ENCODE measurements at regions not wholly inside any gene's neighbourhood (a gene's known extent, or its start where the extent isn't known, plus 50 kb on each side); places are given as distances from the start of the nearest gene placed in this dataset.
A peak's percentile ranks its signal among the peaks of the same experiment; 100 is the strongest.

- no peaks in the 10 kb centered on the region for H4K20me1 ChIP-seq (ENCODE audit: insufficient read depth)
- 0 out of 4 replicates have a peak, but pooled peaks cover 0 to 6% of the 10 kb centered on the region in 2 experiments for H3K4me1 ChIP-seq (ENCODE audit: control insufficient read depth in 1 of 2, insufficient read depth in 2 of 2, low read depth in 1 of 2, low read length in 1 of 2)
- H3K4me3 ChIP-seq (ENCODE audit: low read depth in 2 of 2, low read length in 1 of 2), result no peak overlapping the region
- no peak overlapping the region for H3K9ac ChIP-seq
- no peaks in the 10 kb centered on the region for H3K9me3 ChIP-seq
- no peak overlapping the region for H3K4me2 ChIP-seq
- CTCF ChIA-PET, result no interaction called here
- 75% methylated on average over 3 of the region's 3 CpGs for WGBS (ENCODE audit: low lambda C conversion rate)
- POLR2A ChIA-PET, result no interaction called here
- H3K27me3 ChIP-seq (ENCODE audit: insufficient read depth), result no peaks in the 10 kb centered on the region
- H3K36me3 ChIP-seq (replicated peaks in 1 of 2; ENCODE audit: control insufficient read depth in 1 of 2, insufficient read depth in 2 of 2, low read length in 1 of 2), result no peaks in the 10 kb centered on the region
- DNase-seq, result no peak
- no peak overlapping the region for H2AFZ ChIP-seq (ENCODE audit: low read depth)
- peaks cover 6% of the 10 kb centered on the region for H3F3A ChIP-seq (replicated peaks; ENCODE audit: insufficient read depth)
- H3K79me2 ChIP-seq (ENCODE audit: insufficient read depth), result no peaks in the 10 kb centered on the region
- TF ChIP-seq RCOR1 (IDR thresholded peaks at IDR 0.05; ENCODE audit: low read length), result no peak
- no peak for TF ChIP-seq GATA2 (CRISPR knock-in tag; IDR thresholded peaks at IDR 0.05)
- no peak for TF ChIP-seq RAD21 (IDR thresholded peaks at IDR 0.05; ENCODE audit: low read length)
- TF ChIP-seq PBX3 (IDR thresholded peaks at IDR 0.05), result no peak
- TF ChIP-seq MXI1 (IDR thresholded peaks at IDR 0.05; ENCODE audit: low read depth, low read length), result no peak
- no peak for TF ChIP-seq TEAD4 (IDR thresholded peaks at IDR 0.05; ENCODE audit: borderline replicate concordance, insufficient read depth)
- TF ChIP-seq USF2 (IDR thresholded peaks at IDR 0.05; ENCODE audit: borderline replicate concordance, low read depth, low read length), result no peak
- no peak for TF ChIP-seq EZH2phosphoT487 (IDR thresholded peaks at IDR 0.05; ENCODE audit: borderline replicate concordance, low read depth)
- no peak for TF ChIP-seq FOXM1 (IDR thresholded peaks at IDR 0.05; ENCODE audit: low read depth)
- H3K27ac ChIP-seq (ENCODE audit: low read depth in 2 of 2, low read length in 1 of 2), result no peak overlapping the region
- no peaks in the 10 kb centered on the region for H3K9me2 ChIP-seq
Observed at GRCh38 chr11:109241988-109242536, 179.9 kb upstream of the C11orf87 start.

- 18% methylated on average over 5 of the region's 5 CpGs for WGBS (ENCODE audit: low lambda C conversion rate)
- peak overlapping the region; percentile 75; the same call in 1 of the 2 replicates for H2AFZ ChIP-seq (ENCODE audit: low read depth)
- POLR2A ChIA-PET, result no interaction called here
- TF ChIP-seq GABPA (IDR thresholded peaks at IDR 0.05; ENCODE audit: low read depth), result no peak
- TF ChIP-seq USF1 (IDR thresholded peaks at IDR 0.05; ENCODE audit: borderline replicate concordance, low read depth), result no peak
- TF ChIP-seq EP300 (IDR thresholded peaks at IDR 0.05; ENCODE audit: borderline replicate concordance in 1 of 2, low read depth in 1 of 2, low read length in 1 of 2), result peak in 1 of 2 experiments; percentile 58; a peak in 1 of 4 replicates
- no peak for TF ChIP-seq FOXJ3 (CRISPR knock-in tag; IDR thresholded peaks at IDR 0.05)
- TF ChIP-seq NFIC (IDR thresholded peaks at IDR 0.05; ENCODE audit: borderline replicate concordance), result peak; percentile 21; the same call in 1 of the 2 replicates
- TF ChIP-seq RFX5 (IDR thresholded peaks at IDR 0.05; ENCODE audit: low read length), result no peak
- peak; percentile 24; the same call in 1 of the 2 replicates for TF ChIP-seq RXRA (IDR thresholded peaks at IDR 0.05; ENCODE audit: borderline replicate concordance, low read depth)
- TF ChIP-seq CHD2 (IDR thresholded peaks at IDR 0.05; ENCODE audit: low read length, partially characterized antibody), result no peak
- TF ChIP-seq RAD21 (IDR thresholded peaks at IDR 0.05; ENCODE audit: low read length), result no peak
- no peak for TF ChIP-seq TAF1 (IDR thresholded peaks at IDR 0.05; ENCODE audit: borderline replicate concordance, low read depth, low read length)
- TF ChIP-seq TCF12 (IDR thresholded peaks at IDR 0.05), result peak; percentile 67; the same call in 1 of the 2 replicates
- TF ChIP-seq YY1 (IDR thresholded peaks at IDR 0.05; ENCODE audit: low read depth), result no peak
- no peak for TF ChIP-seq MXI1 (IDR thresholded peaks at IDR 0.05; ENCODE audit: low read depth, low read length)
- TF ChIP-seq PBX3 (IDR thresholded peaks at IDR 0.05), result peak; percentile 86
- TF ChIP-seq TEAD4 (IDR thresholded peaks at IDR 0.05; ENCODE audit: borderline replicate concordance, insufficient read depth), result no peak
- TF ChIP-seq RCOR1 (IDR thresholded peaks at IDR 0.05; ENCODE audit: low read length), result no peak
- TF ChIP-seq ZBTB33 (IDR thresholded peaks at IDR 0.05; ENCODE audit: borderline replicate concordance, low read depth), result no peak
- TF ChIP-seq FOSL2 (IDR thresholded peaks at IDR 0.05; ENCODE audit: borderline replicate concordance, low read depth), result peak; percentile 79
Observed at GRCh38 chr11:109247071-109247470, 174.9 kb upstream of the C11orf87 start.

More at GRCh38 chr11:109247071-109247470, 174.9 kb upstream of the C11orf87 start:
- H3K9me3 ChIP-seq, result no peaks in the 10 kb centered on the region
- CTCF ChIA-PET, result no interaction called here
- peak overlapping the region in 1 of 2 experiments; percentile 50; a peak in 2 of 4 replicates for H3K27ac ChIP-seq (ENCODE audit: low read depth in 2 of 2, low read length in 1 of 2)
- 0 out of 4 replicates have a peak, but pooled peaks cover 0 to 6% of the 10 kb centered on the region in 2 experiments for H3K4me1 ChIP-seq (ENCODE audit: control insufficient read depth in 1 of 2, insufficient read depth in 2 of 2, low read depth in 1 of 2, low read length in 1 of 2)
- H3F3A ChIP-seq (replicated peaks; ENCODE audit: insufficient read depth), result peaks cover 19% of the 10 kb centered on the region
- no peaks in the 10 kb centered on the region for H3K9me2 ChIP-seq
- H3K27me3 ChIP-seq (ENCODE audit: insufficient read depth), result no peaks in the 10 kb centered on the region
- H3K79me2 ChIP-seq (ENCODE audit: insufficient read depth), result no peaks in the 10 kb centered on the region
- no peaks in the 10 kb centered on the region for H4K20me1 ChIP-seq (ENCODE audit: insufficient read depth)
- no peak overlapping the region for H3K4me3 ChIP-seq (ENCODE audit: low read depth in 2 of 2, low read length in 1 of 2)
- DNase-seq, result no peak
- no peak overlapping the region for H3K9ac ChIP-seq
- H3K36me3 ChIP-seq (replicated peaks in 1 of 2; ENCODE audit: control insufficient read depth in 1 of 2, insufficient read depth in 2 of 2, low read length in 1 of 2), result no peaks in the 10 kb centered on the region
- H3K4me2 ChIP-seq, result no peak overlapping the region

Data from SK-N-SH (cell line).